K562 (cell line): ENCODE measurements at regions not wholly inside any gene's neighbourhood (a gene's known extent, or its start where the extent isn't known, plus 50 kb on each side); places are given as distances from the start of the nearest gene placed in this dataset.

Experiments used
- ATAC-seq: fragments of 200-7000 bp; cut with Tn5 transposase; 3 replicates; pipeline ENCODE4 v1.9.1; 2020; ENCODE audit warnings: moderate library complexity
- BruUV-seq: library from RNA; stranded (reverse); fragments of 400-500 nt; replicated peaks from 2 replicates; lab custom pipeline; 2021; lab: Mats Ljungman, UMichigan
- CTCF ChIA-PET: fragments of 300-600 bp; formaldehyde crosslinking; extraction: SDS; loops from one replicate; lab custom pipeline; 2021; ENCODE audit warnings: low intra/inter-chr PET ratio; lab: Yijun Ruan, JAX
- POLR2A ChIA-PET: fragments of 300-600, 350-650 bp; sonication (Branson Sonifier 250); formaldehyde crosslinking; extraction: SDS; loops from one replicate; lab custom pipeline; 2021; ENCODE audit warnings: antibody characterized with exemption, inconsistent platforms; lab: Yijun Ruan, JAX
- DNase-seq, 4 experiments: peaks; one replicate each; pipeline versions ENCODE4 v3.0.0 to v3.0.0-alpha.2; 2011 to 2018; ENCODE audit warnings: low spot score in 3 of 4, mixed read lengths in 3 of 4; ENCODE audit errors: extremely low read depth in 1 of 4
- FAIRE-seq: peaks from 2 replicates; lab custom pipeline; 2011; peaks lifted over from hg19 to GRCh38; lab: Jason Lieb, UNC
- H2AFZ ChIP-seq: 2 replicates; pipeline ENCODE4 v1.6.0; 2011; ENCODE audit warnings: low read depth, low read length, control low read depth, inconsistent platforms
- H3K27ac ChIP-seq: fragments of 200-600 bp; 3 replicates; pipeline ENCODE4 v1.8.0; 2011; ENCODE audit warnings: low read depth, mild to moderate bottlenecking, control low read depth, inconsistent platforms, low read length, moderate library complexity, mixed read lengths; ENCODE audit errors: extremely low read depth
- H3K27me3 ChIP-seq, 2 experiments: fragments of 300-600 bp in 1 of 2; 2 replicates in 1 of 2; 3 replicates in 1 of 2; pipeline versions ENCODE4 v1.6.0 to v1.8.0; 2011; ENCODE audit warnings: inconsistent platforms in 2 of 2, low read length in 2 of 2, mild to moderate bottlenecking in 1 of 2, mixed read lengths in 1 of 2, moderate library complexity in 1 of 2; ENCODE audit not compliant: control insufficient read depth in 2 of 2, insufficient read depth in 2 of 2
- H3K36me3 ChIP-seq: fragments of 300-600 bp; 3 replicates; pipeline ENCODE4 v1.8.0; 2011; ENCODE audit warnings: mild to moderate bottlenecking, low read length, inconsistent platforms; ENCODE audit not compliant: control insufficient read depth, insufficient read depth
- H3K4me1 ChIP-seq, 2 experiments: fragments of 200-600 bp in 1 of 2; replicated peaks in 1 of 2; 2 replicates in 1 of 2; 3 replicates in 1 of 2; pipeline versions ENCODE4 v1.5.1 to v1.8.0; 2011; ENCODE audit warnings: inconsistent platforms in 2 of 2, low read length in 2 of 2, mild to moderate bottlenecking in 1 of 2, mixed read lengths in 1 of 2, moderate library complexity in 1 of 2; ENCODE audit not compliant: control insufficient read depth in 2 of 2, insufficient read depth in 2 of 2
- H3K4me2 ChIP-seq: 2 replicates; pipeline ENCODE4 v1.6.1; 2011; ENCODE audit warnings: low read length, control low read depth, inconsistent platforms, mixed read lengths; ENCODE audit not compliant: insufficient read depth
- H3K4me3 ChIP-seq: fragments of 200-600 bp; sonication (generic), shearing (Covaris generic); 2 replicates; pipeline ENCODE4 v1.5.1; 2016; ENCODE audit warnings: control low read depth, inconsistent platforms
- H3K79me2 ChIP-seq: fragments of 200-600 bp; 3 replicates; pipeline ENCODE4 v1.8.0; 2011; ENCODE audit warnings: low read length, inconsistent platforms; ENCODE audit not compliant: control insufficient read depth, insufficient read depth
- H3K9ac ChIP-seq, 2 experiments: 2 replicates each; pipeline versions ENCODE4 v1.6.0 to v1.6.1; 2011; ENCODE audit warnings: low read depth in 2 of 2, low read length in 2 of 2, control low read depth in 1 of 2, inconsistent platforms in 1 of 2, mild to moderate bottlenecking in 1 of 2, mixed read lengths in 1 of 2; ENCODE audit not compliant: insufficient read depth in 1 of 2
- H3K9me1 ChIP-seq: one replicate; pipeline ENCODE4 v1.6.0; 2011; ENCODE audit warnings: inconsistent platforms, mild to moderate bottlenecking, low read length, moderate library complexity; ENCODE audit not compliant: control insufficient read depth, insufficient read depth
- H3K9me3 ChIP-seq: replicated peaks from 2 replicates; pipeline ENCODE4 v1.5.1; 2011; ENCODE audit warnings: low read depth, low read length, inconsistent platforms; ENCODE audit not compliant: control insufficient read depth, insufficient read depth
- H4K20me1 ChIP-seq: replicated peaks from 2 replicates; pipeline ENCODE4 v1.6.1; 2011; ENCODE audit warnings: low read length, inconsistent platforms, mixed read lengths; ENCODE audit not compliant: control insufficient read depth, insufficient read depth
- EWSR1 ChIP-seq: fragments of 450-650 bp; IDR thresholded peaks from 2 replicates; pipeline ENCODE4 v1.6.1; 2018; ENCODE audit warnings: borderline replicate concordance, mild to moderate bottlenecking, low read depth, moderate library complexity; ENCODE audit not compliant: partially characterized antibody
- HLTF ChIP-seq: fragments of 450-650 bp; IDR thresholded peaks from 2 replicates; pipeline ENCODE4 v1.6.1; 2016
- KLF6 ChIP-seq: fragments of 250-450 bp; sonication (Bioruptor Pico); IDR thresholded peaks from 2 replicates; pipeline ENCODE4 v1.4.0; 2020; ENCODE audit warnings: mild to moderate bottlenecking, moderate library complexity, borderline replicate concordance
- MXI1 ChIP-seq: IDR thresholded peaks from 2 replicates; pipeline ENCODE4 v1.6.1; 2011; ENCODE audit warnings: low read depth, mild to moderate bottlenecking, improper control_type of control experiment, low read length
- PHTF2 ChIP-seq: fragments of 250-450 bp; sonication (Bioruptor Pico); IDR thresholded peaks from 2 replicates; pipeline ENCODE4 v1.5.0; 2021; ENCODE audit warnings: mild to moderate bottlenecking
- RBM25 ChIP-seq: fragments of 200-400 bp; formaldehyde crosslinking; IDR thresholded peaks from 2 replicates; pipeline ENCODE4 v1.6.1; 2018; ENCODE audit warnings: low read length, low read depth, moderate library complexity; ENCODE audit not compliant: severe bottlenecking
- SRSF3 ChIP-seq: fragments of 200-400 bp; formaldehyde crosslinking; IDR thresholded peaks from 2 replicates; pipeline ENCODE4 v1.6.1; 2016; ENCODE audit warnings: mild to moderate bottlenecking, low read length, moderate library complexity; ENCODE audit not compliant: insufficient read depth
- ZNF586 ChIP-seq: fragments of 450-650 bp; formaldehyde crosslinking; conservative IDR thresholded peaks from 2 replicates; pipeline ENCODE4 v1.4.0; 2020; ENCODE audit warnings: mild to moderate bottlenecking, moderate library complexity
- WGBS: fragments of 100-300 bp; shearing (Covaris generic); methylation state at CpG from one replicate; pipeline ENCODE4 v1.1.6; 2016; ENCODE audit warnings: low coverage, mixed read lengths; ENCODE audit not compliant: insufficient coverage; ENCODE audit errors: missing lambda C conversion rate; 5-methylcytosine and 5-hydroxymethylcytosine counted together
- in situ Hi-C: fragments of 300-500 bp; cut with MboI; formaldehyde crosslinking; loops from 4 replicates; pipeline ENCODE4 v1.15.0; 2018; ENCODE audit warnings: inconsistent platforms, mixed read lengths
- intact Hi-C: fragments of 100-400 bp; cut with micrococcal nuclease; formaldehyde crosslinking; loops from 2 replicates; pipeline ENCODE4 v1.14.2; 2022
- TF ChIP-seq, protein P1 (sequence below), 2 experiments: fragments of 250-450 bp in 1 of 2; fragments of 450-650 bp in 1 of 2; sonication (Bioruptor Pico) in 1 of 2; IDR thresholded peaks; 2 replicates each; pipeline versions ENCODE4 v1.6.1 to v1.8.0; 2016 to 2021; ENCODE audit warnings: mild to moderate bottlenecking in 2 of 2, moderate library complexity in 2 of 2, missing compliant biosample characterization in 1 of 2, missing genetic modification characterization in 1 of 2
- TF ChIP-seq, protein P2 (sequence below): fragments of 450-650 bp; formaldehyde crosslinking; IDR thresholded peaks from 2 replicates; pipeline ENCODE4 v1.4.0; 2022; ENCODE audit warnings: mild to moderate bottlenecking, moderate library complexity
- TF ChIP-seq, protein P3 (sequence below): fragments of 250-450 bp; sonication (Bioruptor Pico); IDR thresholded peaks from 2 replicates; pipeline ENCODE4 v1.8.0; 2022; ENCODE audit warnings: inconsistent platforms
- TF ChIP-seq, protein P4 (sequence below): sonication (generic); formaldehyde crosslinking; IDR thresholded peaks from 2 replicates; pipeline ENCODE4 v1.8.0; 2022; ENCODE audit warnings: missing genetic modification reagents, mild to moderate bottlenecking, moderate library complexity, borderline replicate concordance

DNA sequence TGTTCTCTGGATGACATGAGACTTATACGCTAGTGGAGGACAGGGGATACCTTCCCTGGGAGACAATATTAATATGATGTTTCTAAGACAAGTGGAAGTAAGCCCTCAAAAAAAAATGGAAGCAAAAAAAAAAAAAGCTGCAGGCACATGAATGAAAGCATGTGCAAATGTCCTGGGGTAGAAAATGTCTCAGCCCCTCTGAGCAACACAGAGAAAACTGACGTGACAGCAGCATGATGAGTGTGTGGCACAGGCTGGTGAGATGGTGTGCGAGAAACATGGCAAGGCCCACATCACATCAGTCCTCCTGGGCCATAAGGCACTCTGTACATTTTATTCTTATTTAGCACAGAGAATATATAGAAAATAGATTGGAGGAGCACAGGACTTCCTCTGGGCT is 254.7 kb upstream of the PFKP start:
- intact Hi-C loops, result no loop called here
- no peak for FAIRE-seq
- H4K20me1 ChIP-seq, result no peaks in the 10 kb centered on the region
- WGBS, result 0% methylated on average over 3 of the region's 3 CpGs
- TF ChIP-seq, protein P1, sequence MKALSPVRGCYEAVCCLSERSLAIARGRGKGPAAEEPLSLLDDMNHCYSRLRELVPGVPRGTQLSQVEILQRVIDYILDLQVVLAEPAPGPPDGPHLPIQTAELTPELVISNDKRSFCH (CRISPR knock-in tag; IDR thresholded peaks at IDR 0.05), result no peak
- TF ChIP-seq, protein P1 (tag; IDR thresholded peaks at IDR 0.05), result no peak
- peak; percentile 83 for TF ChIP-seq RBM25
- TF ChIP-seq, all 486 proteins: peak for 1
- no peak overlapping the region for H3K9ac ChIP-seq
- no peaks in the 10 kb centered on the region for H3K4me1 ChIP-seq
- H3K9me3 ChIP-seq, result no peaks in the 10 kb centered on the region
- no peaks in the 10 kb centered on the region for H3K9me1 ChIP-seq
- CTCF ChIA-PET, result no interaction called here
- POLR2A ChIA-PET, result interaction anchor here (0.6 kb wide), 1 partner anchor 401 kb away, joined by 3 read pairs; no protein-coding TSS in a partner anchor
- H3K79me2 ChIP-seq, result no peaks in the 10 kb centered on the region
- no peak overlapping the region for H3K4me2 ChIP-seq
- DNase-seq (no peak), ATAC-seq (no peak)
- peaks cover 2 to 6% of the 10 kb centered on the region in 2 experiments; a peak in 2 of 5 replicates for H3K27me3 ChIP-seq
- H2AFZ ChIP-seq, result no peak overlapping the region
- no peaks in the 10 kb centered on the region for H3K36me3 ChIP-seq
- BruUV-seq, result no TSS peak
- H3K27ac ChIP-seq, result no peak overlapping the region
- in situ Hi-C loops, result no loop called here
- no peak overlapping the region for H3K4me3 ChIP-seq

DNA sequence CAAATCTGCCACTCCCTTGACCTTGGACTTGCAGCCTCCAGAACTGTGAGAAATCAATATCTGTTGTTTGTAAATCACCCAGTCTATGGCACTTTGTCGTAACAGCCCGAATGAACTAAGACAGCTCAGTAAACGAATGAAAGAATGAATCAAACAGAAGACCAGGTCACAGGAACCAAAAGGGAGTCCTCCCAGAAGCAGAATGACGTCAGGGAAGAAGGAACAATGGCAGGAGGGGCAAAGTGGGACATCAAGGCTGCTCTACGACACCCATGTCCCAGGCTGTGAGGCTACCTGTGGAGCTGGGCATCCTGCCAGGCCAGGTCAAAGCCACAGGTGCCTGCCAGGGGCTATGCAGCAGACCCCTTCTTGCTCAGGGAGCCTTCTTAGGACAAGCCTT is 267.2 kb upstream of the PFKP start:
- Histone ChIP-seq H3K79me2 (no peaks in the 10 kb centered on the region), H3K36me3 (no peaks in the 10 kb centered on the region), H3K9ac (no peak overlapping the region), H3K4me2 (no peak overlapping the region), H2AFZ (no peak overlapping the region), H3K27ac (no peak overlapping the region), H3K9me3 (no peaks in the 10 kb centered on the region), H3K9me1 (no peaks in the 10 kb centered on the region), H3K27me3 (no peaks in the 10 kb centered on the region), H4K20me1 (no peaks in the 10 kb centered on the region), H3K4me3 (no peak overlapping the region), H3K4me1 (no peaks in the 10 kb centered on the region)
- no peak for DNase-seq
- ChIA-PET CTCF (no interaction called here), POLR2A (interaction anchor here (0.6 kb wide), 1 partner anchor 16 kb away, joined by 4 read pairs; no protein-coding TSS in a partner anchor)
- in situ Hi-C loops, result no loop called here
- intact Hi-C loops, result no loop called here
- no peak for ATAC-seq
- BruUV-seq, result no TSS peak
- 4% methylated on average over 5 of the region's 5 CpGs for WGBS
- no peak for FAIRE-seq
- no peak for TF ChIP-seq HLTF
- no peak for TF ChIP-seq EWSR1
- TF ChIP-seq, protein P2, sequence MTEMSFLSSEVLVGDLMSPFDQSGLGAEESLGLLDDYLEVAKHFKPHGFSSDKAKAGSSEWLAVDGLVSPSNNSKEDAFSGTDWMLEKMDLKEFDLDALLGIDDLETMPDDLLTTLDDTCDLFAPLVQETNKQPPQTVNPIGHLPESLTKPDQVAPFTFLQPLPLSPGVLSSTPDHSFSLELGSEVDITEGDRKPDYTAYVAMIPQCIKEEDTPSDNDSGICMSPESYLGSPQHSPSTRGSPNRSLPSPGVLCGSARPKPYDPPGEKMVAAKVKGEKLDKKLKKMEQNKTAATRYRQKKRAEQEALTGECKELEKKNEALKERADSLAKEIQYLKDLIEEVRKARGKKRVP (CRISPR knock-in tag), result no peak
- TF ChIP-seq MXI1, result no peak
- no peak for TF ChIP-seq PHTF2 (CRISPR knock-in tag)
- no peak for TF ChIP-seq KLF6
- TF ChIP-seq SRSF3, result no peak
- no peak for TF ChIP-seq ZNF586 (CRISPR knock-in tag)
- TF ChIP-seq, protein P3, sequence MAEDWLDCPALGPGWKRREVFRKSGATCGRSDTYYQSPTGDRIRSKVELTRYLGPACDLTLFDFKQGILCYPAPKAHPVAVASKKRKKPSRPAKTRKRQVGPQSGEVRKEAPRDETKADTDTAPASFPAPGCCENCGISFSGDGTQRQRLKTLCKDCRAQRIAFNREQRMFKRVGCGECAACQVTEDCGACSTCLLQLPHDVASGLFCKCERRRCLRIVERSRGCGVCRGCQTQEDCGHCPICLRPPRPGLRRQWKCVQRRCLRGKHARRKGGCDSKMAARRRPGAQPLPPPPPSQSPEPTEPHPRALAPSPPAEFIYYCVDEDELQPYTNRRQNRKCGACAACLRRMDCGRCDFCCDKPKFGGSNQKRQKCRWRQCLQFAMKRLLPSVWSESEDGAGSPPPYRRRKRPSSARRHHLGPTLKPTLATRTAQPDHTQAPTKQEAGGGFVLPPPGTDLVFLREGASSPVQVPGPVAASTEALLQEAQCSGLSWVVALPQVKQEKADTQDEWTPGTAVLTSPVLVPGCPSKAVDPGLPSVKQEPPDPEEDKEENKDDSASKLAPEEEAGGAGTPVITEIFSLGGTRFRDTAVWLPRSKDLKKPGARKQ, result no peak
- TF ChIP-seq, protein P4, sequence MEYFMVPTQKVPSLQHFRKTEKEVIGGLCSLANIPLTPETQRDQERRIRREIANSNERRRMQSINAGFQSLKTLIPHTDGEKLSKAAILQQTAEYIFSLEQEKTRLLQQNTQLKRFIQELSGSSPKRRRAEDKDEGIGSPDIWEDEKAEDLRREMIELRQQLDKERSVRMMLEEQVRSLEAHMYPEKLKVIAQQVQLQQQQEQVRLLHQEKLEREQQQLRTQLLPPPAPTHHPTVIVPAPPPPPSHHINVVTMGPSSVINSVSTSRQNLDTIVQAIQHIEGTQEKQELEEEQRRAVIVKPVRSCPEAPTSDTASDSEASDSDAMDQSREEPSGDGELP (CRISPR knock-in tag), result no peak
